ENCODE measurements at regions not wholly inside any gene's neighbourhood (a gene's known extent, or its start where the extent isn't known, plus 50 kb on each side); places are given as distances from the start of the nearest gene placed in this dataset.

DNA sequence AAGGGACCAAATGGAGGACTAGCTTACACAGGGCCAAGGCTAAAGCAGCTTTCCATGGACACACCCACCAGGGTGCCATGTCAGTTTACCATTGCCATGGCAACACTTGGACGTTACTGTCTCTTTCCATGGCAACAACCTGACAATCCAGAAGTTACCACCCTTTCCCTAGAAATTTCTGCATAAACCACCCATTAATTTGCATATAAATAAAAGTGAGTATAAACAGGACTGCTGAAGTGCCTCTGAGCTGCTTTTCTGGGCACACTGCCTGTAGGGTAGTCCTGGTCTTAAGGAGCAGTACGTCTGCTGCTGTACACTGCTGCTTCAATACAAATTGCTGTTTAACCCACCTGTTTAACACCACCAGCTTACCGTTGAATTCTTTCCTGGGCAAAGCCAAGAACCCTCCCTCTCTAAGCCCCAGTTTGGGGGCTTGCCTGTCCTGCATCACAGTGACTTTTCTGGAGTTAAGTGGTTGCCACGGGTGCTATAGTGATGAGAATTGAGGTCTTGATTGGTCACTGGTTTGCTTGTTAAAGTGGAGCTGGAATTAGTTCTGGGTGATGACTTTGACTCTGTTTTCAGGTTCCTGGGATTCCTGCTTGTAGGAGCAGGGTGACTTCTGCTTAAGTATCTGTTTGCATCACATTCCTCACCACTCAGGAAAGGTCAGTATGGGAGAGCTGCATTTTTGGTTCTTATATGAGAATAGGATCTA, 83.2 kb downstream of the CLDN17 start:
- TF ChIP-seq POLR2A (IDR thresholded peaks at IDR 0.05; ENCODE audit: low read depth, low read length) (no peak), POLR2AphosphoS5 (IDR thresholded peaks at IDR 0.05; ENCODE audit: low read depth, low read length) (no peak), TAF1 (IDR thresholded peaks at IDR 0.05; ENCODE audit: borderline replicate concordance, low read depth, low read length) (no peak)
